Gastrocnemius medialis (tissue), 4 donors: ENCODE measurements at regions not wholly inside any gene's neighbourhood (a gene's known extent, or its start where the extent isn't known, plus 50 kb on each side); places are given as distances from the start of the nearest gene placed in this dataset.

Source experiments
- ATAC-seq, 2 donors: fragments of 150-250 bp; one replicate each; pipeline ENCODE4 v1.9.1; 2016
- DNase-seq, 2 donors: peaks; one replicate each; pipeline ENCODE4 v3.0.0-alpha.2; 2019
- H3K27ac ChIP-seq, 4 donors: fragments of 200-600 bp; sonication (generic); 1 replicate in 1 of 4; 2 replicates in 3 of 4; pipeline ENCODE4 v1.5.1; 2016 to 2018; ENCODE audit warnings: mild to moderate bottlenecking in 2 of 4, moderate library complexity in 1 of 4
- H3K27me3 ChIP-seq, 3 donors: fragments of 200-600 bp; sonication (generic) in 2 of 3; 1 replicate in 1 of 3; 2 replicates in 2 of 3; pipeline versions ENCODE4 v1.5.1 to v1.6.0; 2016 to 2019; ENCODE audit warnings: mild to moderate bottlenecking in 1 of 3, moderate library complexity in 1 of 3
- H3K36me3 ChIP-seq, 2 donors: fragments of 200-600 bp; sonication (generic) in 1 of 2; one replicate each; pipeline ENCODE4 v1.5.1; 2017 to 2018
- H3K4me1 ChIP-seq, 2 donors: fragments of 200-600 bp; sonication (generic) in 1 of 2; one replicate each; pipeline ENCODE4 v1.5.1; 2016 to 2017; ENCODE audit warnings: mild to moderate bottlenecking in 2 of 2
- H3K4me3 ChIP-seq, 4 donors: fragments of 200-600 bp; sonication (generic) in 3 of 4; 1 replicate in 1 of 4; 2 replicates in 3 of 4; pipeline ENCODE4 v1.5.1; 2016 to 2019; ENCODE audit warnings: mild to moderate bottlenecking in 2 of 4
- H3K9me3 ChIP-seq, 3 donors: fragments of 200-600 bp; sonication (generic) in 2 of 3; 1 replicate in 1 of 3; 2 replicates in 2 of 3; pipeline ENCODE4 v1.5.1; 2016 to 2019
- CTCF ChIP-seq, 5 experiments: fragments of 450-650 bp in 3 of 5; fragments of 200-600 bp in 2 of 5; sonication (generic) in 2 of 5; IDR thresholded peaks in 4 of 5; conservative IDR thresholded peaks in 1 of 5; 1 replicate in 4 of 5; 2 replicates in 1 of 5; pipeline ENCODE4 v1.5.1; 2016 to 2019; ENCODE audit warnings: antibody characterized with exemption in 5 of 5, mild to moderate bottlenecking in 3 of 5, moderate library complexity in 3 of 5
- POLR2A ChIP-seq, 2 donors: fragments of 450-650 bp; IDR thresholded peaks; one replicate each; pipeline ENCODE4 v1.6.1; 2017; ENCODE audit warnings: antibody characterized with exemption in 2 of 2, mild to moderate bottlenecking in 2 of 2, moderate library complexity in 2 of 2
- in situ Hi-C, 4 donors: fragments of 200-750 bp; cut with MboI; loops; one replicate each; pipeline versions ENCODE4 v1.15.0 to v1.8.0; 2017; ENCODE audit warnings: low sequenced_read_pairs in 4 of 4
- intact Hi-C: fragments of 100-400 bp; cut with DNase I; formaldehyde crosslinking; loops from one replicate; pipeline ENCODE4 v1.15.1; 2023; ENCODE audit warnings: low total_unique reads

- H3K4me1 ChIP-seq, result no peaks in the 10 kb centered on the region
- no peak overlapping the region for H3K4me3 ChIP-seq
- no peaks in the 10 kb centered on the region for H3K9me3 ChIP-seq
- H3K27me3 ChIP-seq, result no peaks in the 10 kb centered on the region
- TF ChIP-seq CTCF (IDR thresholded peaks at IDR 0.05 in 4 of 5, conservative IDR thresholded peaks at IDR 0.05 in 1 of 5), result no peak
- no peak for TF ChIP-seq POLR2A (IDR thresholded peaks at IDR 0.05)
- no peak for ATAC-seq
- no peaks in the 10 kb centered on the region for H3K36me3 ChIP-seq
- in situ Hi-C loops, result no loop called here
- H3K27ac ChIP-seq, result no peak overlapping the region
- no peak for DNase-seq
- intact Hi-C loops, result no loop called here
These were observed 63.2 kb upstream of the ATP11B start for GRCh38 chr3:182729903-182730674.

GRCh38 chr3:182730675-182731042, 62.6 kb upstream of the ATP11B start:
- no peaks in the 10 kb centered on the region for H3K9me3 ChIP-seq
- no peaks in the 10 kb centered on the region for H3K4me1 ChIP-seq
- H3K27me3 ChIP-seq, result no peaks in the 10 kb centered on the region
- intact Hi-C loops (no loop called here), in situ Hi-C loops (no loop called here)
- ATAC-seq, result no peak
- DNase-seq, result no peak
- H3K27ac ChIP-seq, result no peak overlapping the region
- H3K4me3 ChIP-seq, result no peak overlapping the region
- TF ChIP-seq CTCF (IDR thresholded peaks at IDR 0.05 in 4 of 5, conservative IDR thresholded peaks at IDR 0.05 in 1 of 5) (no peak), POLR2A (IDR thresholded peaks at IDR 0.05) (no peak)
- no peaks in the 10 kb centered on the region for H3K36me3 ChIP-seq

GRCh38 chr3:182731764-182732163, 61.5 kb upstream of the ATP11B start:
- no peak for TF ChIP-seq CTCF (IDR thresholded peaks at IDR 0.05 in 4 of 5, conservative IDR thresholded peaks at IDR 0.05 in 1 of 5)
- TF ChIP-seq POLR2A (IDR thresholded peaks at IDR 0.05), result no peak
- Histone ChIP-seq H3K9me3 (no peaks in the 10 kb centered on the region), H3K27ac (no peak overlapping the region), H3K4me1 (no peaks in the 10 kb centered on the region), H3K36me3 (no peaks in the 10 kb centered on the region), H3K27me3 (no peaks in the 10 kb centered on the region), H3K4me3 (no peak overlapping the region)
- no peak for ATAC-seq
- DNase-seq, result no peak
- in situ Hi-C loops (no loop called here), intact Hi-C loops (no loop called here)

- TF ChIP-seq POLR2A (IDR thresholded peaks at IDR 0.05) (no peak), CTCF (IDR thresholded peaks at IDR 0.05 in 4 of 5, conservative IDR thresholded peaks at IDR 0.05 in 1 of 5) (no peak)
- in situ Hi-C loops, result no loop called here
- intact Hi-C loops, result no loop called here
These were observed 60.9 kb upstream of the ATP11B start for GRCh38 chr3:182732232-182733015.

More at GRCh38 chr3:182732232-182733015, 60.9 kb upstream of the ATP11B start:
- H3K27me3 ChIP-seq, result no peaks in the 10 kb centered on the region
- no peak overlapping the region for H3K27ac ChIP-seq
- no peaks in the 10 kb centered on the region for H3K9me3 ChIP-seq
- no peak for DNase-seq
- H3K4me1 ChIP-seq, result no peaks in the 10 kb centered on the region
- no peak for ATAC-seq
- no peaks in the 10 kb centered on the region for H3K36me3 ChIP-seq
- H3K4me3 ChIP-seq, result no peak overlapping the region
